GM21423 (cell line): ENCODE measurements at regions not wholly inside any gene's neighbourhood (a gene's known extent, or its start where the extent isn't known, plus 50 kb on each side); places are given as distances from the start of the nearest gene placed in this dataset.
"Not testable (repeated sequence)": the region's sequence is repeated elsewhere in the genome, so short reads cannot be mapped to it uniquely, and the experiment has no call there.

ENCODE experiments used
- ATAC-seq: cut with Tn5 transposase; IDR thresholded peaks from one replicate; pipeline ENCODE4 v1.9.1; 2021; ENCODE audit warnings: mild to moderate bottlenecking, moderate library complexity; ENCODE audit not compliant: unreplicated experiment

- no peak for ATAC-seq
Measured at GRCh38 chr4:31844350-31844749, 1124.2 kb downstream of the PCDH7 start.

GRCh38 chr4:31851946-31852345, 1131.8 kb downstream of the PCDH7 start:
- no peak for ATAC-seq

- no peak for ATAC-seq
Measured at GRCh38 chr4:31877429-31877828, 1157.3 kb downstream of the PCDH7 start.

- ATAC-seq, result not testable (repeated sequence)
Measured at GRCh38 chr4:31880837-31881236, 1160.7 kb downstream of the PCDH7 start.

- ATAC-seq, result no peak
Measured at GRCh38 chr4:31896349-31896748, 1176.2 kb downstream of the PCDH7 start.

GRCh38 chr4:31905363-31905762, 1185.2 kb downstream of the PCDH7 start:
- no peak for ATAC-seq

GRCh38 chr4:31908261-31908660, 1188.1 kb downstream of the PCDH7 start:
- no peak for ATAC-seq

GRCh38 chr4:31917334-31917733, 1197.2 kb downstream of the PCDH7 start:
- no peak for ATAC-seq

- no peak for ATAC-seq
Measured at GRCh38 chr4:31918891-31919290, 1198.7 kb downstream of the PCDH7 start.

GRCh38 chr4:31923634-31924033, 1203.5 kb downstream of the PCDH7 start:
- no peak for ATAC-seq

- no peak for ATAC-seq
Measured at GRCh38 chr4:31929676-31930345, 1209.6 kb downstream of the PCDH7 start.

GRCh38 chr4:31946456-31946855, 1226.3 kb downstream of the PCDH7 start:
- no peak for ATAC-seq

GRCh38 chr4:31947101-31947500, 1226.9 kb downstream of the PCDH7 start:
- no peak for ATAC-seq

- ATAC-seq, result no peak
Measured at GRCh38 chr4:31949045-31949444, 1228.9 kb downstream of the PCDH7 start.

- no peak for ATAC-seq
Measured at GRCh38 chr4:31955346-31955745, 1235.2 kb downstream of the PCDH7 start.

- no peak for ATAC-seq
Measured at GRCh38 chr4:31959972-31960371, 1239.8 kb downstream of the PCDH7 start.

GRCh38 chr4:31964685-31965084, 1244.5 kb downstream of the PCDH7 start:
- ATAC-seq, result no peak

GRCh38 chr4:31968842-31969241, 1248.7 kb downstream of the PCDH7 start:
- ATAC-seq, result no peak

- ATAC-seq, result no peak
Measured at GRCh38 chr4:31974490-31975002, 1254.4 kb downstream of the PCDH7 start.

GRCh38 chr4:31979988-31980387, 1259.8 kb downstream of the PCDH7 start:
- no peak for ATAC-seq

- no peak for ATAC-seq
Measured at GRCh38 chr4:31983246-31983645, 1263.1 kb downstream of the PCDH7 start.

- ATAC-seq, result no peak
Measured at GRCh38 chr4:31983677-31984076, 1263.5 kb downstream of the PCDH7 start.

GRCh38 chr4:31984872-31985271, 1264.7 kb downstream of the PCDH7 start:
- ATAC-seq, result no peak
